ENCODE measurements at regions not wholly inside any gene's neighbourhood (a gene's known extent, or its start where the extent isn't known, plus 50 kb on each side); places are given as distances from the start of the nearest gene placed in this dataset.
"Not testable (repeated sequence)": the region's sequence is repeated elsewhere in the genome, so short reads cannot be mapped to it uniquely, and the experiment has no call there.

- H3K27ac ChIP-seq: no peak overlapping the region
- H3K36me3 ChIP-seq: no peaks in the 10 kb centered on the region
- intact Hi-C loops (cut with DNase I): no loop called here
- no peaks in the 10 kb centered on the region for H3K27me3 ChIP-seq (ENCODE audit: low read depth)
- TF ChIP-seq CTCF (IDR thresholded peaks at IDR 0.05): no peak
- peaks cover 5% of the 10 kb centered on the region for H3K4me1 ChIP-seq
- ATAC-seq: no peak
- DNase-seq: no peak
- no peak overlapping the region for H3K4me3 ChIP-seq
- H3K9me3 ChIP-seq: no peaks in the 10 kb centered on the region
Observed at GRCh38 chr13:79190932-79191331, 215.1 kb downstream of the RBM26 start.

DNA sequence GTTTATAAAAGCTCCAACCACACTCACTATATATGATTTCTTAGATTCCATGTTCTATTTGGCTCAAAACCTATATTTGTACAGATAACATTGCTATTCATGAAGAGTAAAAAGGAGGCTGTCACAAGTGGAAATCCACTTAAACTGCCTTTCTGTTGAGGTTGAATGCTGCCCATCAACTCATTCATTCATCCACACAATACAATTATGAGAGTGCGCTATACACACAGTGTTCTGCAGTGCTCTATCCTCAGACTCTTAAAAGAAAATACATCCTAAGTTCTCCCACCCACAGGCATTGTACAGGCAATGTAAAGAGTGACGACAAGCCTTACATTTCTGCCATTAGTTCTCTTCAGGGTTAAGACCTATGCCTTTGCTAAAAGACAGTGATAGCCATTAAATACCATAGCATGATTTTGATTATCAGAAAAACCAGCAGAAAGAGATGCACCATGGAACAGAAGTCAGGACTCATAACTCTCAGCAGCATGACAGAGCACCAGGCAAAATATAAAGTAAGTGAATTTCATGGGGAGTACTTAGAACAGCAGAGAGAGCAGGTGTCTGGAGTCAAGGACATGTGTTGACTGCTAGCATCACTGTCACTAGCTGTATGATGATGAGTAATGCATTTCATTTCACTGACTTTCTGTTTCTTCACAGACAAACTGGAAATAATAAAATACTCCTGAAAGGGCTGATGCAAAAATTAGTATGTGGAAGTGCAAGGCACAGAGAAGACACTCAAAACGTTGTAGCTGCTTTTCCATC, 218.0 kb downstream of the RBM26 start:
- H3K36me3 ChIP-seq: no peaks in the 10 kb centered on the region
- DNase-seq (no peak), ATAC-seq (no peak)
- H3K9me3 ChIP-seq: no peaks in the 10 kb centered on the region
- no peak overlapping the region for H3K27ac ChIP-seq
- no peak overlapping the region for H3K4me3 ChIP-seq
- no peaks in the 10 kb centered on the region for H3K27me3 ChIP-seq (ENCODE audit: low read depth)
- no peak for TF ChIP-seq CTCF (IDR thresholded peaks at IDR 0.05)
- intact Hi-C loops (cut with DNase I): no loop called here
- no peaks in the 10 kb centered on the region for H3K4me1 ChIP-seq

DNA sequence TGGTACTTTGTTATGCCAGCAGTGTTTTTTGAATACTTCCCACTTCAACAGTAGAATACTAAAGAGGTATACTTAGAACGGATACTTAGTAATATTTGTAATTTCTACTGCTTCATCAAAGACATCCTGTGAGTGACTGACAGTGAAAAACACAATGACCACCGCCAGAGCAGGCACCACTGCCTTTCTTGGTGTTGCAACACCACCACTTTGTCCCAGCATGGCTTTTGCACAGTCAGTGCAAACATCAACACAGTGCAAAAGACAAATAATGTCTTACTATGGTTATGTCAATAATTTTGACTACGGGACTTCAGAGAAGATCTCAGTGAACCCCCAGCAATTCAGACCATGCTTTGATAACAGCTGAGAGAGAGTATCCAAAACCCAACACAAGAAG, 220.5 kb downstream of the RBM26 start:
- intact Hi-C loops (cut with DNase I): no loop called here
- Histone ChIP-seq H3K36me3 (no peaks in the 10 kb centered on the region), H3K9me3 (no peaks in the 10 kb centered on the region), H3K4me3 (no peak overlapping the region), H3K27ac (no peak overlapping the region), H3K27me3 (ENCODE audit: low read depth) (no peaks in the 10 kb centered on the region), H3K4me1 (no peaks in the 10 kb centered on the region)
- ATAC-seq (no peak), DNase-seq (no peak)
- TF ChIP-seq CTCF (IDR thresholded peaks at IDR 0.05): no peak

DNA sequence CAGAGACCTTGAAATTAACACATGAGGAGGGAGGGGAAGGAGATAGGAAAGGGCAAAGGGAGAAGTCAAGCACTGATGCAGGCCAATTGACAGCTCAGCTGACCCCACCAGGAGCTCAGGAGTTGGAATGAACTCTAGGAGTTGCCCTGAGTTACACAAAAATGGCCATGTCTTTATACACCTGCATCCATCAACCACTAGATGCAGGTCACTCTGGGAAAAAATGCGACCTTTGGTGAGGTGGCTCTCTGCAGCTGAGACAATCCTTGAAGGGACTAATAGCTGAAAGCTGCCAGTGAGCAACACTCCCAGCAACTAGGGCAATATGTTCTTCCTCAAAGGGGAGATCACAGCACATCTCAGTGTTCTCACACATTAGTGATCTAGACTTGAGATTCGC, 222.8 kb downstream of the RBM26 start:
- H3K9me3 ChIP-seq: no peaks in the 10 kb centered on the region
- no peak for TF ChIP-seq CTCF (IDR thresholded peaks at IDR 0.05)
- no peak overlapping the region for H3K4me3 ChIP-seq
- no peaks in the 10 kb centered on the region for H3K36me3 ChIP-seq
- H3K27me3 ChIP-seq (ENCODE audit: low read depth): no peaks in the 10 kb centered on the region
- no peaks in the 10 kb centered on the region for H3K4me1 ChIP-seq
- ATAC-seq (no peak), DNase-seq (no peak)
- intact Hi-C loops (cut with DNase I): no loop called here
- H3K27ac ChIP-seq: no peak overlapping the region

DNA sequence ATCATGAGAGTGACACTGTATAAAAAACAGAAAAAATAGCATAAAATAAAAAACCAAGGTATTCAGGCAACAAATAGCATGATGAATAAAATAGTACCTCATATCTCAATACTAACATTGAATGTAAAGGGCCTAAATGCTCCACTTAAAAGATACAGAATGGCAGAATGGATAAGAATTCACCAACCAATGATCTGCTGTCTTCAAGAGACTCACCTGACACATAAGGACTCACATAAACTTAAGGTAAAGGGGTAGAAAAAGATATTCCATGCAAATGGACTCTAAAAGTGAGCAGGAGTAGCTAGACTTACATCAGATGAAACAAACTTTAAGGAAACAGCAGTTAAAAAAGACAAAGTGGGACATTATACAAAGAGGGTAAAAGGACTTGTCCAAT, 232.4 kb downstream of the RBM26 start:
- H3K36me3 ChIP-seq; H3K4me1 ChIP-seq; H3K9me3 ChIP-seq; intact Hi-C loops (cut with DNase I); H3K4me3 ChIP-seq; H3K27me3 ChIP-seq (ENCODE audit: low read depth); DNase-seq; ATAC-seq; H3K27ac ChIP-seq: not testable (repeated sequence)

DNA sequence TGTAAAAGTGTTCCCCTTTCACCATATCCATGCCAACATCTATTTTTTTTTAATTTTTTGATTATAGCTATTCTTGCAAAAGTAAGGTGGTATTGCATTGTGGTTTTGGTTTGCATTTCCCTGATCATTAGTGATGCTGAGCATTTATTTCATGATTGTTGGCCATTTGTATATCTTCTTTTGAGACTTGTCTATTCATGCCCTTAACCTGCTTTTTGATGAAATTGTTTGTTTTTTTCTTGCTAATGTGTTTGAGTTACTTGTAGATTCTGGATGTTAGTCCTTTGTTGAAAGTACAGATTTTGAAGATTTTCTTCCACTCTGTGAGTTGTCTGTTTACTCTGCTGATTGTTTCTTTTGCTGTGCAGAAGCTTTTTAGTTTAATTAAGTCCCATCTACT, 233.1 kb downstream of the RBM26 start:
- H3K36me3 ChIP-seq; H3K4me1 ChIP-seq; intact Hi-C loops (cut with DNase I); DNase-seq; H3K27ac ChIP-seq; H3K27me3 ChIP-seq (ENCODE audit: low read depth); ATAC-seq; H3K9me3 ChIP-seq; H3K4me3 ChIP-seq: not testable (repeated sequence)

All from lower lobe of right lung (tissue), 2 donors.